CD14-positive monocyte (primary cell): ENCODE measurements at regions not wholly inside any gene's neighbourhood (a gene's known extent, or its start where the extent isn't known, plus 50 kb on each side); places are given as distances from the start of the nearest gene placed in this dataset.

ENCODE experiments used
- DNase-seq, 3 donors: peaks; one replicate each; pipeline ENCODE4 v3.0.0-alpha.2; 2011 to 2022
- H2AFZ ChIP-seq: 2 replicates; pipeline ENCODE4 v1.6.0; 2012; ENCODE audit warnings: mild to moderate bottlenecking, low read depth, low read length, inconsistent platforms; ENCODE audit not compliant: insufficient read depth, poor library complexity, severe bottlenecking
- H3K27ac ChIP-seq, 2 donors: 1 replicate in 1 of 2; 2 replicates in 1 of 2; pipeline ENCODE4 v1.5.1; 2012 to 2013; ENCODE audit warnings: low read length in 2 of 2, control low read depth in 1 of 2, inconsistent platforms in 1 of 2, low read depth in 1 of 2, mild to moderate bottlenecking in 1 of 2
- H3K27me3 ChIP-seq, 2 donors: one replicate each; pipeline versions ENCODE4 v1.6.0 to v1.6.1; 2011 to 2013; ENCODE audit warnings: low read length in 2 of 2; ENCODE audit not compliant: control insufficient read depth in 2 of 2, insufficient read depth in 2 of 2
- H3K36me3 ChIP-seq, 2 donors: replicated peaks in 1 of 2; 1 replicate in 1 of 2; 2 replicates in 1 of 2; pipeline versions ENCODE4 v1.5.1 to v1.6.1; 2012 to 2013; ENCODE audit warnings: low read length in 2 of 2, control low read depth in 1 of 2, inconsistent platforms in 1 of 2, mild to moderate bottlenecking in 1 of 2; ENCODE audit not compliant: insufficient read depth in 2 of 2, control insufficient read depth in 1 of 2
- H3K4me1 ChIP-seq, 2 donors: 1 replicate in 1 of 2; 2 replicates in 1 of 2; pipeline versions ENCODE4 v1.5.1 to v1.6.1; 2012 to 2013; ENCODE audit warnings: low read length in 2 of 2, control low read depth in 1 of 2, inconsistent platforms in 1 of 2, mild to moderate bottlenecking in 1 of 2, moderate library complexity in 1 of 2; ENCODE audit not compliant: insufficient read depth in 2 of 2, control insufficient read depth in 1 of 2
- H3K4me2 ChIP-seq: replicated peaks from 2 replicates; pipeline ENCODE3; 2012; ENCODE audit warnings: low read length, moderate library complexity, mild to moderate bottlenecking; ENCODE audit not compliant: poor library complexity, severe bottlenecking; ENCODE audit errors: extremely low read depth
- H3K4me3 ChIP-seq, 3 experiments: fragments of 200-600 bp in 1 of 3; sonication (generic) in 1 of 3; replicated peaks in 1 of 3; 1 replicate in 2 of 3; 2 replicates in 1 of 3; pipeline ENCODE4 v1.5.1; 2011 to 2013; ENCODE audit warnings: low read length in 3 of 3, mild to moderate bottlenecking in 3 of 3, control low read depth in 2 of 3, low read depth in 2 of 3, inconsistent platforms in 1 of 3, moderate library complexity in 1 of 3
- H3K79me2 ChIP-seq: 2 replicates; pipeline ENCODE4 v1.6.0; 2012; ENCODE audit warnings: mild to moderate bottlenecking, control low read depth, inconsistent platforms, low read length, moderate library complexity; ENCODE audit not compliant: insufficient read depth
- H3K9ac ChIP-seq: 2 replicates; pipeline ENCODE4 v1.6.0; 2017; ENCODE audit warnings: low read length, mild to moderate bottlenecking; ENCODE audit not compliant: insufficient read depth, poor library complexity, severe bottlenecking
- H3K9me3 ChIP-seq, 2 donors: replicated peaks in 1 of 2; 1 replicate in 1 of 2; 2 replicates in 1 of 2; pipeline versions ENCODE4 v1.5.1 to v1.6.1; 2012 to 2013; ENCODE audit warnings: low read length in 2 of 2, control low read depth in 1 of 2; ENCODE audit not compliant: control insufficient read depth in 1 of 2, insufficient read depth in 1 of 2
- H4K20me1 ChIP-seq: 2 replicates; pipeline ENCODE4 v1.6.0; 2012; ENCODE audit warnings: mild to moderate bottlenecking, low read length, control low read depth, moderate library complexity; ENCODE audit not compliant: insufficient read depth
- H3K27ac Mint-ChIP-seq, 7 donors: one replicate each; pipeline ENCODE4 v1.8.0; 2020; ENCODE audit warnings: mild to moderate bottlenecking in 7 of 7, mixed read lengths in 7 of 7, moderate library complexity in 6 of 7, inconsistent platforms in 2 of 7
- H3K27me3 Mint-ChIP-seq, 3 donors: one replicate each; pipeline ENCODE4 v1.8.0; 2021 to 2022; ENCODE audit warnings: low read depth in 3 of 3, mild to moderate bottlenecking in 3 of 3, mixed read lengths in 3 of 3, moderate library complexity in 3 of 3, inconsistent platforms in 1 of 3
- H3K36me3 Mint-ChIP-seq, 2 donors: one replicate each; pipeline ENCODE4 v1.8.0; 2020; ENCODE audit warnings: mixed read lengths in 2 of 2, inconsistent platforms in 1 of 2, mild to moderate bottlenecking in 1 of 2
- H3K4me1 Mint-ChIP-seq: one replicate; pipeline ENCODE4 v1.8.0; 2020; ENCODE audit warnings: mild to moderate bottlenecking, mixed read lengths
- H3K4me3 Mint-ChIP-seq, 2 donors: one replicate each; pipeline ENCODE4 v1.8.0; 2020; ENCODE audit warnings: mild to moderate bottlenecking in 2 of 2, mixed read lengths in 2 of 2, moderate library complexity in 1 of 2
- H3K9me3 Mint-ChIP-seq, 7 donors: one replicate each; pipeline ENCODE4 v1.8.0; 2020 to 2022; ENCODE audit warnings: mixed read lengths in 7 of 7, mild to moderate bottlenecking in 6 of 7, moderate library complexity in 6 of 7, inconsistent platforms in 2 of 7
- WGBS: methylation state at CpG from one replicate; pipeline ENCODE4 v1.1.5; 2013; ENCODE audit warnings: missing lambda C conversion rate; ENCODE audit not compliant: insufficient coverage; 5-methylcytosine and 5-hydroxymethylcytosine counted together
- intact Hi-C, 2 donors: fragments of 100-400 bp; cut with micrococcal nuclease; formaldehyde crosslinking; loops; one replicate each; pipeline versions ENCODE4 v1.15.0 to v1.15.1; 2023
- TF ChIP-seq, protein P1 (sequence below): fragments of 200-600 bp; IDR thresholded peaks from one replicate; pipeline ENCODE4 v1.8.0; 2022; ENCODE audit warnings: antibody characterized with exemption, mild to moderate bottlenecking

DNA sequence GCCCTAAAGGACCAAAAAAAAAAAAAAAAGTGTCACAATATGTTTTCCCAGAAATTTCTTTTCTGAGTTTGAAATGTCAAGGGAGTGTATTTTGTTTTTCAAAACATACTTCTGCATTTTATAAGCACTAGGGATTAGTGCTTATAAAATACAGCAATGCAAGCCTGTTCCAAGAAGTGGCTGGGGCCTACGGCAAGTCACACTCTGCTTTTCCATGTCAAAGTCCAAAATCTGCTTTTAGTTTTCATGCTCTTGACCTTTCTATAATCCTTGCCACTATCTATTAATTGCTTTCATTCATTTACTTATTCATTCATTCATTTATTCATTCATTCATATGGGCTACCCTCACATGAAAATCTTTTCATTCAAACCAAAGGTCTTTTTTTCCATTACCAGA is 100.1 kb upstream of the UXS1 start:
- Mint-ChIP-seq H3K4me3 (no peak overlapping the region), H3K36me3 (no peaks in the 10 kb centered on the region), H3K27ac (no peak overlapping the region), H3K9me3 (peaks cover 0 to 6% (median 2%) of the 10 kb centered on the region in 7 donors), H3K27me3 (peaks cover 0 to 1% (median 1%) of the 10 kb centered on the region in 3 donors), H3K4me1 (no peaks in the 10 kb centered on the region)
- Histone ChIP-seq H3K4me2 (no peak overlapping the region), H3K27ac (no peak overlapping the region), H4K20me1 (no peaks in the 10 kb centered on the region), H3K9ac (no peak overlapping the region), H3K79me2 (no peaks in the 10 kb centered on the region), H3K4me1 (no peaks in the 10 kb centered on the region), H2AFZ (no peak overlapping the region), H3K27me3 (no peaks in the 10 kb centered on the region), H3K9me3 (no peaks in the 10 kb centered on the region), H3K4me3 (no peak overlapping the region), H3K36me3 (no peaks in the 10 kb centered on the region)
- TF ChIP-seq, protein P1, sequence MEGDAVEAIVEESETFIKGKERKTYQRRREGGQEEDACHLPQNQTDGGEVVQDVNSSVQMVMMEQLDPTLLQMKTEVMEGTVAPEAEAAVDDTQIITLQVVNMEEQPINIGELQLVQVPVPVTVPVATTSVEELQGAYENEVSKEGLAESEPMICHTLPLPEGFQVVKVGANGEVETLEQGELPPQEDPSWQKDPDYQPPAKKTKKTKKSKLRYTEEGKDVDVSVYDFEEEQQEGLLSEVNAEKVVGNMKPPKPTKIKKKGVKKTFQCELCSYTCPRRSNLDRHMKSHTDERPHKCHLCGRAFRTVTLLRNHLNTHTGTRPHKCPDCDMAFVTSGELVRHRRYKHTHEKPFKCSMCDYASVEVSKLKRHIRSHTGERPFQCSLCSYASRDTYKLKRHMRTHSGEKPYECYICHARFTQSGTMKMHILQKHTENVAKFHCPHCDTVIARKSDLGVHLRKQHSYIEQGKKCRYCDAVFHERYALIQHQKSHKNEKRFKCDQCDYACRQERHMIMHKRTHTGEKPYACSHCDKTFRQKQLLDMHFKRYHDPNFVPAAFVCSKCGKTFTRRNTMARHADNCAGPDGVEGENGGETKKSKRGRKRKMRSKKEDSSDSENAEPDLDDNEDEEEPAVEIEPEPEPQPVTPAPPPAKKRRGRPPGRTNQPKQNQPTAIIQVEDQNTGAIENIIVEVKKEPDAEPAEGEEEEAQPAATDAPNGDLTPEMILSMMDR: no peak
- no peak for DNase-seq
- intact Hi-C loops: no loop called here
- 100% methylated on average over 1 of the region's 1 CpG for WGBS

DNA sequence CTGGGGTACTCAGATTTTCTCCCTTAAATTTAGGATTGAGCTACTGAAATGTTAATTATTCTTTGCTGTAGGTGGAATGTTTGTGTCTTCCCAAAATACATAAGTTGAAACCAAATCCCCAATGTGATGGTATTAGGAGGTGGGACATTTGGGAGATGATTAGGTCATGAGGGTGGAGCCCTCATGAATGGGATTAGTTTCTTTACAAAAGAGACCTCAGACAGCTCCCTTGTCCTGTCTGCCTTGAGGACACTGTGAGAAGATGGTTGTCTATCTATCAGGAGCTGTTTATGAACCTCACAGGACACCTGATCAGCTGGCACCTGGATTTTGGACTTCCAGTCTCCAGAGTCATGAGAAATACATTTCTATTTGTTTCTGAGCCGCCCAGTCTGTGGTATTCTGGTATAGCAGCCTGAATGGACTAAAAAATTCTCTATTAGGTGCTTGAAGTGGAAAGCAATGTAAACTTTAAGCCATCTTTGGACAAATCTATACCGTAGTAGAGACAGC is 99.2 kb upstream of the UXS1 start:
- no peak overlapping the region for H3K9ac ChIP-seq
- TF ChIP-seq, protein P1: no peak
- H4K20me1 ChIP-seq: no peaks in the 10 kb centered on the region
- no peaks in the 10 kb centered on the region for H3K9me3 ChIP-seq
- H3K27ac ChIP-seq: no peak overlapping the region
- WGBS: no CpG with 5 or more reads among the region's 2 CpGs
- Mint-ChIP-seq H3K27me3 (peaks cover 0 to 1% (median 1%) of the 10 kb centered on the region in 3 donors), H3K4me3 (no peak overlapping the region), H3K4me1 (no peaks in the 10 kb centered on the region), H3K36me3 (no peaks in the 10 kb centered on the region), H3K27ac (no peak overlapping the region), H3K9me3 (peaks cover 0 to 6% (median 2%) of the 10 kb centered on the region in 7 donors)
- no peaks in the 10 kb centered on the region for H3K4me1 ChIP-seq
- no peak overlapping the region for H3K4me3 ChIP-seq
- intact Hi-C loops: no loop called here
- no peak for DNase-seq
- no peaks in the 10 kb centered on the region for H3K79me2 ChIP-seq
- H3K27me3 ChIP-seq: no peaks in the 10 kb centered on the region
- H2AFZ ChIP-seq: no peak overlapping the region
- no peak overlapping the region for H3K4me2 ChIP-seq
- no peaks in the 10 kb centered on the region for H3K36me3 ChIP-seq
